ENCODE measurements at regions not wholly inside any gene's neighbourhood (a gene's known extent, or its start where the extent isn't known, plus 50 kb on each side); places are given as distances from the start of the nearest gene placed in this dataset.
"Not testable (repeated sequence)": the region's sequence is repeated elsewhere in the genome, so short reads cannot be mapped to it uniquely, and the experiment has no call there.

GRCh38 chr5:174532455-174533453 is 191.6 kb upstream of the MSX2 start:
- DNase-seq (ENCODE audit: low read depth in 2 of 3, low spot score in 2 of 3) = peak in 1 of 3 experiments; percentile 0

- DNase-seq (ENCODE audit: low read depth in 2 of 3, low spot score in 2 of 3) = no peak
These were observed 190.6 kb upstream of the MSX2 start for GRCh38 chr5:174533751-174534241.

- DNase-seq (ENCODE audit: low read depth in 2 of 3, low spot score in 2 of 3) = no peak
These were observed 188.7 kb upstream of the MSX2 start for GRCh38 chr5:174535669-174536068.

- not testable (repeated sequence) for DNase-seq (ENCODE audit: low read depth in 2 of 3, low spot score in 2 of 3)
These were observed 184.6 kb upstream of the MSX2 start for GRCh38 chr5:174539823-174540222.

GRCh38 chr5:174542037-174542436 is 182.3 kb upstream of the MSX2 start:
- no peak for DNase-seq (ENCODE audit: low read depth in 2 of 3, low spot score in 2 of 3)

GRCh38 chr5:174542471-174542870 is 181.9 kb upstream of the MSX2 start:
- no peak for DNase-seq (ENCODE audit: low read depth in 2 of 3, low spot score in 2 of 3)

- DNase-seq (ENCODE audit: low read depth in 2 of 3, low spot score in 2 of 3) = no peak
These were observed 178.5 kb upstream of the MSX2 start for GRCh38 chr5:174545926-174546325.

GRCh38 chr5:174547814-174548213 is 176.6 kb upstream of the MSX2 start:
- DNase-seq (ENCODE audit: low read depth in 2 of 3, low spot score in 2 of 3) = no peak

- DNase-seq (ENCODE audit: low read depth in 2 of 3, low spot score in 2 of 3) = no peak
These were observed 175.1 kb upstream of the MSX2 start for GRCh38 chr5:174549254-174549653.

GRCh38 chr5:174550026-174550425 is 174.4 kb upstream of the MSX2 start:
- DNase-seq (ENCODE audit: low read depth in 2 of 3, low spot score in 2 of 3) = no peak

GRCh38 chr5:174552428-174552827 is 172.0 kb upstream of the MSX2 start:
- DNase-seq (ENCODE audit: low read depth in 2 of 3, low spot score in 2 of 3) = no peak

- DNase-seq (ENCODE audit: low read depth in 2 of 3, low spot score in 2 of 3) = no peak
These were observed 170.8 kb upstream of the MSX2 start for GRCh38 chr5:174553556-174553955.

GRCh38 chr5:174555726-174556125 is 168.7 kb upstream of the MSX2 start:
- DNase-seq (ENCODE audit: low read depth in 2 of 3, low spot score in 2 of 3) = no peak

GRCh38 chr5:174556756-174557155 is 167.6 kb upstream of the MSX2 start:
- no peak for DNase-seq (ENCODE audit: low read depth in 2 of 3, low spot score in 2 of 3)

GRCh38 chr5:174558190-174558589 is 166.2 kb upstream of the MSX2 start:
- DNase-seq (ENCODE audit: low read depth in 2 of 3, low spot score in 2 of 3) = no peak

- DNase-seq (ENCODE audit: low read depth in 2 of 3, low spot score in 2 of 3) = no peak
These were observed 165.2 kb upstream of the MSX2 start for GRCh38 chr5:174559141-174559540.

GRCh38 chr5:174559566-174560090 is 164.8 kb upstream of the MSX2 start:
- no peak for DNase-seq (ENCODE audit: low read depth in 2 of 3, low spot score in 2 of 3)

GRCh38 chr5:174560861-174561260 is 163.5 kb upstream of the MSX2 start:
- no peak for DNase-seq (ENCODE audit: low read depth in 2 of 3, low spot score in 2 of 3)

GRCh38 chr5:174563040-174563439 is 161.3 kb upstream of the MSX2 start:
- not testable (repeated sequence) for DNase-seq (ENCODE audit: low read depth in 2 of 3, low spot score in 2 of 3)

GRCh38 chr5:174563899-174564298 is 160.5 kb upstream of the MSX2 start:
- no peak for DNase-seq (ENCODE audit: low read depth in 2 of 3, low spot score in 2 of 3)

GRCh38 chr5:174567506-174568141 is 156.8 kb upstream of the MSX2 start:
- DNase-seq (ENCODE audit: low read depth in 2 of 3, low spot score in 2 of 3) = no peak

GRCh38 chr5:174570662-174571061 is 153.7 kb upstream of the MSX2 start:
- no peak for DNase-seq (ENCODE audit: low read depth in 2 of 3, low spot score in 2 of 3)

All from activated CD8-positive, alpha-beta memory T cell treated with anti-CD3 and anti-CD28 coated beads for 48 hours (primary cell).